NCI-H2081 treated with DMSO at 0.1 percent for 48 hours (cell line): ENCODE measurements at regions not wholly inside any gene's neighbourhood (a gene's known extent, or its start where the extent isn't known, plus 50 kb on each side); places are given as distances from the start of the nearest gene placed in this dataset.

Source experiments
- DNase-seq: peaks from one replicate; lab custom pipeline; 2025; lab: John Stamatoyannopoulos, UW

GRCh38 chr5:3825531-3826451 is 230.2 kb downstream of the IRX1 start:
- no peak for DNase-seq

- DNase-seq, result no peak
Measured at GRCh38 chr5:3827624-3828023, 232.0 kb downstream of the IRX1 start.

GRCh38 chr5:3828761-3829160 is 233.1 kb downstream of the IRX1 start:
- no peak for DNase-seq

- DNase-seq, result no peak
Measured at GRCh38 chr5:3833566-3833965, 237.9 kb downstream of the IRX1 start.

- DNase-seq, result no peak
Measured at GRCh38 chr5:3835811-3836210, 240.2 kb downstream of the IRX1 start.

- no peak for DNase-seq
Measured at GRCh38 chr5:3836528-3836927, 240.9 kb downstream of the IRX1 start.

GRCh38 chr5:3837506-3837905 is 241.9 kb downstream of the IRX1 start:
- DNase-seq, result no peak

- DNase-seq, result no peak
Measured at GRCh38 chr5:3839151-3839550, 243.5 kb downstream of the IRX1 start.

- DNase-seq, result no peak
Measured at GRCh38 chr5:3842591-3842990, 247.0 kb downstream of the IRX1 start.

GRCh38 chr5:3843706-3844105 is 248.1 kb downstream of the IRX1 start:
- no peak for DNase-seq

GRCh38 chr5:3844266-3844665 is 248.6 kb downstream of the IRX1 start:
- DNase-seq, result no peak

GRCh38 chr5:3845230-3845629 is 249.6 kb downstream of the IRX1 start:
- DNase-seq, result no peak

- no peak for DNase-seq
Measured at GRCh38 chr5:3852161-3852916, 256.7 kb downstream of the IRX1 start.

- DNase-seq, result no peak
Measured at GRCh38 chr5:3853362-3853761, 257.7 kb downstream of the IRX1 start.

- no peak for DNase-seq
Measured at GRCh38 chr5:3854188-3854821, 258.7 kb downstream of the IRX1 start.

GRCh38 chr5:3856036-3856435 is 260.4 kb downstream of the IRX1 start:
- no peak for DNase-seq

- DNase-seq, result no peak
Measured at GRCh38 chr5:3858524-3858923, 262.9 kb downstream of the IRX1 start.

- DNase-seq, result no peak
Measured at GRCh38 chr5:3862906-3863305, 267.3 kb downstream of the IRX1 start.

GRCh38 chr5:3875144-3875543 is 279.5 kb downstream of the IRX1 start:
- DNase-seq, result no peak

- DNase-seq, result no peak
Measured at GRCh38 chr5:3878267-3878666, 282.6 kb downstream of the IRX1 start.

GRCh38 chr5:3883040-3883439 is 287.4 kb downstream of the IRX1 start:
- no peak for DNase-seq

GRCh38 chr5:3886524-3887451 is 291.2 kb downstream of the IRX1 start:
- no peak for DNase-seq
